GM12878 (cell line): ENCODE measurements at regions not wholly inside any gene's neighbourhood (a gene's known extent, or its start where the extent isn't known, plus 50 kb on each side); places are given as distances from the start of the nearest gene placed in this dataset.

Experiments
- BCLAF1 ChIP-seq: fragments of 450-650 bp; IDR thresholded peaks from 2 replicates; pipeline ENCODE4 v1.6.1; 2017; ENCODE audit warnings: antibody characterized with exemption, mild to moderate bottlenecking, moderate library complexity
- CEBPZ ChIP-seq: fragments of 150-350 bp; IDR thresholded peaks from 2 replicates; pipeline ENCODE4 v1.6.1; 2016; ENCODE audit warnings: low read depth, low read length
- ETV6 ChIP-seq, 2 experiments: fragments of 450-650 bp in 1 of 2; IDR thresholded peaks in 1 of 2; conservative IDR thresholded peaks in 1 of 2; 2 replicates each; pipeline ENCODE4 v1.6.1; 2014; ENCODE audit warnings: antibody characterized with exemption in 1 of 2, borderline replicate concordance in 1 of 2, low read depth in 1 of 2, mild to moderate bottlenecking in 1 of 2, moderate library complexity in 1 of 2
- LARP7 ChIP-seq: fragments of 450-650 bp; IDR thresholded peaks from 2 replicates; pipeline ENCODE4 v1.6.1; 2017; ENCODE audit warnings: mild to moderate bottlenecking
- SIN3A ChIP-seq: IDR thresholded peaks from 2 replicates; pipeline ENCODE4 v1.6.1; 2012; ENCODE audit warnings: low read depth, low read length, improper control_type of control experiment
- SRF ChIP-seq, 2 experiments: IDR thresholded peaks; 2 replicates each; pipeline ENCODE4 v1.6.1; 2011; ENCODE audit warnings: low read depth in 2 of 2, low read length in 2 of 2, mild to moderate bottlenecking in 1 of 2, moderate library complexity in 1 of 2
- SUPT20H ChIP-seq: IDR thresholded peaks from 2 replicates; pipeline ENCODE4 v1.6.1; 2011; ENCODE audit warnings: low read depth, mild to moderate bottlenecking, low read length, moderate library complexity, borderline replicate concordance; ENCODE audit not compliant: control insufficient read depth
- TBL1XR1 ChIP-seq: IDR thresholded peaks from 2 replicates; pipeline ENCODE4 v1.6.1; 2012; ENCODE audit warnings: low read depth, low read length, improper control_type of control experiment
- TCF3 ChIP-seq: IDR thresholded peaks from 2 replicates; pipeline ENCODE4 v1.6.1; 2012; ENCODE audit warnings: low read depth, mild to moderate bottlenecking, low read length, borderline replicate concordance; ENCODE audit not compliant: insufficient read depth

DNA sequence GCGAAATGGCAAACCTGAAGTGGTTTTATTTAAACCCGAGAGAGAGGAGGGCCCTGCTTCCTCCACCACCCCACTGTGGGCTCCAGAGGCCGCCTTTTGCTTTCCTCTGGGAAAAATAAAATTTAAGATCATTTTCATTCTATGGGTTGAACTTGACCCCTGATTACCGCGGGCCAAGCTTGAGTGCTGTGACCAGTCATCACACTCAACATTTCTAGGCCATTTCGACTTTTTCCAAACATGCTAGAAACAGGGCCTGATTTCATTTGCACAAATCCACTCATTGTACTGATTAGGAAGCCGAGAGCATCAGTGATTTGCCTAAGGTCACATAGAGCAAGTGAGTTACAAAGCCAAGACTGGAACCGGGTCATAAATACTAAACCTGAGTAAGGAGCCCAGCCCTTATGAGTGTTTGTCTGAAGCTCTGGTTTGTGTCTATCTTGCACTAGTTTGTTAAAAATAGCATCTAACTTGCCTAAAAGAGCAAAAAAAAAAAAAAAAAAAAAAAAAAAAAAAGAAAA lies 179.7 kb downstream of the DLL1 start (continued):
- TF ChIP-seq CEBPZ (no peak), TBL1XR1 (no peak), SRF (IDR thresholded peaks at IDR 0.05; ENCODE audit: low read depth in 2 of 2, low read length in 2 of 2) (no peak), BCLAF1 (no peak), TCF3 (no peak), ETV6 (conservative IDR thresholded peaks at IDR 0.05 in 1 of 2, IDR thresholded peaks at IDR 0.05 in 1 of 2; ENCODE audit: borderline replicate concordance in 1 of 2, low read depth in 1 of 2) (no peak), SIN3A (no peak), SUPT20H (no peak), LARP7 (no peak)
